ENCODE measurements at regions not wholly inside any gene's neighbourhood (a gene's known extent, or its start where the extent isn't known, plus 50 kb on each side); places are given as distances from the start of the nearest gene placed in this dataset.
A peak's percentile ranks its signal among the peaks of the same experiment; 100 is the strongest.
"Not testable (repeated sequence)": the region's sequence is repeated elsewhere in the genome, so short reads cannot be mapped to it uniquely, and the experiment has no call there.

GRCh38 chrX:95797344-95797743 is 887.3 kb upstream of the DIAPH2 start:
- no peak for FAIRE-seq

- FAIRE-seq, result no peak
Measured at GRCh38 chrX:95823796-95824195, 860.8 kb upstream of the DIAPH2 start.

- no peak for FAIRE-seq
Measured at GRCh38 chrX:95835223-95835622, 849.4 kb upstream of the DIAPH2 start.

GRCh38 chrX:95836517-95836916 is 848.1 kb upstream of the DIAPH2 start:
- FAIRE-seq, result no peak

- FAIRE-seq, result no peak
Measured at GRCh38 chrX:95841863-95842262, 842.8 kb upstream of the DIAPH2 start.

- no peak for FAIRE-seq
Measured at GRCh38 chrX:95860127-95860526, 824.5 kb upstream of the DIAPH2 start.

- no peak for FAIRE-seq
Measured at GRCh38 chrX:95875661-95876060, 809.0 kb upstream of the DIAPH2 start.

- FAIRE-seq, result no peak
Measured at GRCh38 chrX:95878874-95879273, 805.8 kb upstream of the DIAPH2 start.

- FAIRE-seq, result peak; percentile 93
Measured at GRCh38 chrX:95884186-95884585, 800.5 kb upstream of the DIAPH2 start.

GRCh38 chrX:95885074-95885473 is 799.6 kb upstream of the DIAPH2 start:
- FAIRE-seq, result no peak

- FAIRE-seq, result no peak
Measured at GRCh38 chrX:95889279-95889678, 795.4 kb upstream of the DIAPH2 start.

GRCh38 chrX:95893636-95894035 is 791.0 kb upstream of the DIAPH2 start:
- FAIRE-seq, result no peak

GRCh38 chrX:95903490-95903889 is 781.2 kb upstream of the DIAPH2 start:
- no peak for FAIRE-seq

- no peak for FAIRE-seq
Measured at GRCh38 chrX:95903975-95904374, 780.7 kb upstream of the DIAPH2 start.

- no peak for FAIRE-seq
Measured at GRCh38 chrX:95907081-95907480, 777.6 kb upstream of the DIAPH2 start.

- FAIRE-seq, result no peak
Measured at GRCh38 chrX:95911062-95911461, 773.6 kb upstream of the DIAPH2 start.

- FAIRE-seq, result no peak
Measured at GRCh38 chrX:95919605-95920004, 765.0 kb upstream of the DIAPH2 start.

GRCh38 chrX:95945528-95945927 is 739.1 kb upstream of the DIAPH2 start:
- FAIRE-seq, result no peak

- FAIRE-seq, result no peak
Measured at GRCh38 chrX:95949588-95949987, 735.1 kb upstream of the DIAPH2 start.

GRCh38 chrX:95950679-95951078 is 734.0 kb upstream of the DIAPH2 start:
- no peak for FAIRE-seq

- no peak for FAIRE-seq
Measured at GRCh38 chrX:95953564-95953963, 731.1 kb upstream of the DIAPH2 start.

- no peak for FAIRE-seq
Measured at GRCh38 chrX:95956745-95957144, 727.9 kb upstream of the DIAPH2 start.

GRCh38 chrX:95973456-95974095 is 711.1 kb upstream of the DIAPH2 start:
- not testable (repeated sequence) for FAIRE-seq

- no peak for FAIRE-seq
Measured at GRCh38 chrX:95974096-95974470, 710.6 kb upstream of the DIAPH2 start.

GRCh38 chrX:95974890-95975289 is 709.8 kb upstream of the DIAPH2 start:
- no peak for FAIRE-seq

Measured in endometrium (tissue), 2 donors.